ENCODE measurements at regions not wholly inside any gene's neighbourhood (a gene's known extent, or its start where the extent isn't known, plus 50 kb on each side); places are given as distances from the start of the nearest gene placed in this dataset.

- no peaks in the 10 kb centered on the region for H4K20me1 ChIP-seq (ENCODE audit: insufficient read depth)
- POLR2A ChIA-PET = no interaction called here
- H3K27ac ChIP-seq (ENCODE audit: low read depth, low read length) = no peak overlapping the region
- intact Hi-C loops (cut with micrococcal nuclease) = no loop called here
- DNase-seq (ENCODE audit: low read depth, low spot score) (no peak), ATAC-seq (no peak)
- H3K4me1 ChIP-seq (ENCODE audit: control insufficient read depth in 1 of 2, insufficient read depth in 2 of 2, low read length in 2 of 2) = no peaks in the 10 kb centered on the region
- no TSS peak for BruUV-seq (replicated peaks)
- no peaks in the 10 kb centered on the region for H3K27me3 ChIP-seq (ENCODE audit: insufficient read depth, low read length)
- no peaks in the 10 kb centered on the region for H3K79me2 ChIP-seq (ENCODE audit: insufficient read depth, low read length)
- no peak for TF ChIP-seq POLR2AphosphoS5 (IDR thresholded peaks at IDR 0.05; ENCODE audit: low read depth, low read length)
- no peak for TF ChIP-seq MAX (IDR thresholded peaks at IDR 0.05)
- TF ChIP-seq ATF3 (IDR thresholded peaks at IDR 0.05) = no peak
- TF ChIP-seq EZH2phosphoT487 (IDR thresholded peaks at IDR 0.05; ENCODE audit: borderline replicate concordance) = no peak
- no peak for TF ChIP-seq SP1 (IDR thresholded peaks at IDR 0.05; ENCODE audit: low read depth)
- TF ChIP-seq YY1 (IDR thresholded peaks at IDR 0.05; ENCODE audit: extremely low read depth, insufficient replicate concordance, low read depth, low read length) = no peak
- TF ChIP-seq POLR2A (IDR thresholded peaks at IDR 0.05; ENCODE audit: borderline replicate concordance, extremely low read depth, insufficient read depth, insufficient read length) = no peak
- TF ChIP-seq FOSL1 (IDR thresholded peaks at IDR 0.05; ENCODE audit: low read depth) = no peak
- TF ChIP-seq CBX3 (IDR thresholded peaks at IDR 0.05; ENCODE audit: low read depth) = no peak
- no peak for TF ChIP-seq REST (IDR thresholded peaks at IDR 0.05; ENCODE audit: low read depth)
- no peak for TF ChIP-seq ELF1 (IDR thresholded peaks at IDR 0.05; ENCODE audit: borderline replicate concordance, low read depth)
- no peak for TF ChIP-seq SIN3A (IDR thresholded peaks at IDR 0.05; ENCODE audit: low read depth)
- no peak for TF ChIP-seq EZH2 (IDR thresholded peaks at IDR 0.05)
- no peak for TF ChIP-seq TCF7L2 (IDR thresholded peaks at IDR 0.05; ENCODE audit: borderline replicate concordance, extremely low read depth, insufficient read depth, insufficient read length)
- RAD21 ChIA-PET (ENCODE audit: low non-redundant PET in 1 of 2, low total read pairs in 2 of 2, uncharacterized antibody in 2 of 2, unreplicated experiment in 2 of 2) = no interaction called here
- no peak overlapping the region for H3K9ac ChIP-seq (ENCODE audit: low read length)
- H3K9me3 ChIP-seq (ENCODE audit: control insufficient read depth in 1 of 2, insufficient read depth in 1 of 2, low read depth in 1 of 2, low read length in 2 of 2) = peaks cover 3 to 12% of the 10 kb centered on the region in 2 experiments; a peak in 2 of 4 replicates
- H3K4me3 ChIP-seq (replicated peaks in 1 of 2; ENCODE audit: low read depth in 1 of 2, low read length in 2 of 2) = no peak overlapping the region
- no peaks in the 10 kb centered on the region for H3K36me3 ChIP-seq (ENCODE audit: control insufficient read depth in 1 of 2, insufficient read depth in 2 of 2, low read length in 2 of 2)
- no peak overlapping the region for H3K4me2 ChIP-seq (ENCODE audit: low read length)
- H2AFZ ChIP-seq (ENCODE audit: low read depth, low read length, poor library complexity, severe bottlenecking) = no peak overlapping the region
- CTCF ChIA-PET = no interaction called here
- no peaks in the 10 kb centered on the region for H3K9me2 ChIP-seq (ENCODE audit: insufficient read depth)
These were observed 471.6 kb downstream of the DNAH5 start for GRCh38 chr5:13472842-13473241.

Measured in HCT116 (cell line).